ENCODE measurements at regions not wholly inside any gene's neighbourhood (a gene's known extent, or its start where the extent isn't known, plus 50 kb on each side); places are given as distances from the start of the nearest gene placed in this dataset.

- Mint-ChIP-seq H3K9me3 (ENCODE audit: low read depth) (no peaks in the 10 kb centered on the region), H3K4me3 (ENCODE audit: low read depth) (no peak overlapping the region), H3K27ac (peak overlapping the region; percentile 19), H3K27me3 (peaks cover 20% of the 10 kb centered on the region), H3K4me1 (ENCODE audit: low read depth) (peaks cover 22% of the 10 kb centered on the region), H3K36me3 (ENCODE audit: insufficient read depth) (no peaks in the 10 kb centered on the region)
- DNase-seq (ENCODE audit: low spot score, unreplicated experiment) = no peak
- no peak for TF ChIP-seq CTCF (IDR thresholded peaks at IDR 0.05; ENCODE audit: unreplicated experiment)
Measured at GRCh38 chr16:73617738-73618137, 569.8 kb upstream of the ZFHX3 start.

- no peak for DNase-seq (ENCODE audit: low spot score, unreplicated experiment)
- no peaks in the 10 kb centered on the region for H3K9me3 Mint-ChIP-seq (ENCODE audit: low read depth)
- no peaks in the 10 kb centered on the region for H3K36me3 Mint-ChIP-seq (ENCODE audit: insufficient read depth)
- peaks cover 18% of the 10 kb centered on the region for H3K27me3 Mint-ChIP-seq
- no peak for TF ChIP-seq CTCF (IDR thresholded peaks at IDR 0.05; ENCODE audit: unreplicated experiment)
- H3K27ac Mint-ChIP-seq = no peak overlapping the region
- no peak overlapping the region for H3K4me3 Mint-ChIP-seq (ENCODE audit: low read depth)
- H3K4me1 Mint-ChIP-seq (ENCODE audit: low read depth) = peaks cover 24% of the 10 kb centered on the region
Measured at GRCh38 chr16:73616770-73617169, 568.8 kb upstream of the ZFHX3 start.

GRCh38 chr16:73616166-73616753 lies 568.3 kb upstream of the ZFHX3 start:
- Mint-ChIP-seq H3K36me3 (ENCODE audit: insufficient read depth) (no peaks in the 10 kb centered on the region), H3K9me3 (ENCODE audit: low read depth) (no peaks in the 10 kb centered on the region), H3K27me3 (peaks cover 13% of the 10 kb centered on the region), H3K4me1 (ENCODE audit: low read depth) (peaks cover 24% of the 10 kb centered on the region), H3K4me3 (ENCODE audit: low read depth) (no peak overlapping the region), H3K27ac (no peak overlapping the region)
- TF ChIP-seq CTCF (IDR thresholded peaks at IDR 0.05; ENCODE audit: unreplicated experiment) = no peak
- DNase-seq (ENCODE audit: low spot score, unreplicated experiment) = no peak

- Mint-ChIP-seq H3K27me3 (peaks cover 14% of the 10 kb centered on the region), H3K4me3 (ENCODE audit: low read depth) (no peak overlapping the region), H3K36me3 (ENCODE audit: insufficient read depth) (no peaks in the 10 kb centered on the region), H3K27ac (no peak overlapping the region), H3K9me3 (ENCODE audit: low read depth) (no peaks in the 10 kb centered on the region), H3K4me1 (ENCODE audit: low read depth) (peaks cover 32% of the 10 kb centered on the region)
- DNase-seq (ENCODE audit: low spot score, unreplicated experiment) = no peak
- TF ChIP-seq CTCF (IDR thresholded peaks at IDR 0.05; ENCODE audit: unreplicated experiment) = no peak
Measured at GRCh38 chr16:73615071-73615940, 567.4 kb upstream of the ZFHX3 start.

- peaks cover 37% of the 10 kb centered on the region for H3K4me1 Mint-ChIP-seq (ENCODE audit: low read depth)
- peaks cover 20% of the 10 kb centered on the region for H3K27me3 Mint-ChIP-seq
- H3K9me3 Mint-ChIP-seq (ENCODE audit: low read depth) = no peaks in the 10 kb centered on the region
- no peak overlapping the region for H3K27ac Mint-ChIP-seq
- no peak for TF ChIP-seq CTCF (IDR thresholded peaks at IDR 0.05; ENCODE audit: unreplicated experiment)
- H3K36me3 Mint-ChIP-seq (ENCODE audit: insufficient read depth) = no peaks in the 10 kb centered on the region
- DNase-seq (ENCODE audit: low spot score, unreplicated experiment) = no peak
- no peak overlapping the region for H3K4me3 Mint-ChIP-seq (ENCODE audit: low read depth)
Measured at GRCh38 chr16:73614131-73614530, 566.2 kb upstream of the ZFHX3 start.
